ENCODE measurements at regions not wholly inside any gene's neighbourhood (a gene's known extent, or its start where the extent isn't known, plus 50 kb on each side); places are given as distances from the start of the nearest gene placed in this dataset.

- Histone ChIP-seq H3K27me3 (ENCODE audit: control insufficient read depth in 1 of 2, insufficient read depth in 2 of 2, low read length in 1 of 2) (peaks cover 0 to 2% of the 10 kb centered on the region in 2 donors), H3K4me3 (ENCODE audit: low read length in 2 of 2) (no peak overlapping the region), H3K4me1 (ENCODE audit: control insufficient read depth in 1 of 2, insufficient read depth in 2 of 2, low read length in 2 of 2) (no peaks in the 10 kb centered on the region), H3K27ac (ENCODE audit: low read depth in 1 of 2, low read length in 2 of 2) (no peak overlapping the region), H3K9me3 (ENCODE audit: control insufficient read depth, low read length) (no peaks in the 10 kb centered on the region), H3K36me3 (ENCODE audit: control insufficient read depth in 1 of 2, insufficient read depth in 2 of 2, low read length in 1 of 2) (no peaks in the 10 kb centered on the region)
- ATAC-seq (ENCODE audit: low FRiP score) (no peak), DNase-seq (no peak)
- intact Hi-C loops (cut with DNase I) = no loop called here
- WGBS, 2 donors = 56 to 66% methylated on average over 7 of the region's 7 CpGs
Observed at GRCh38 chr20:60527656-60528055, 569.4 kb downstream of the CDH26 start.

GRCh38 chr20:60528141-60528540 is 569.9 kb downstream of the CDH26 start:
- peaks cover 0 to 2% of the 10 kb centered on the region in 2 donors for H3K27me3 ChIP-seq (ENCODE audit: control insufficient read depth in 1 of 2, insufficient read depth in 2 of 2, low read length in 1 of 2)
- no peaks in the 10 kb centered on the region for H3K9me3 ChIP-seq (ENCODE audit: control insufficient read depth, low read length)
- ATAC-seq (ENCODE audit: low FRiP score) = no peak
- no peak for DNase-seq
- H3K36me3 ChIP-seq (ENCODE audit: control insufficient read depth in 1 of 2, insufficient read depth in 2 of 2, low read length in 1 of 2) = no peaks in the 10 kb centered on the region
- WGBS, 2 donors = 74 to 80% methylated on average over 5 of the region's 5 CpGs
- H3K4me3 ChIP-seq (ENCODE audit: low read length in 2 of 2) = no peak overlapping the region
- intact Hi-C loops (cut with DNase I) = no loop called here
- H3K4me1 ChIP-seq (ENCODE audit: control insufficient read depth in 1 of 2, insufficient read depth in 2 of 2, low read length in 2 of 2) = no peaks in the 10 kb centered on the region
- H3K27ac ChIP-seq (ENCODE audit: low read depth in 1 of 2, low read length in 2 of 2) = no peak overlapping the region

- Histone ChIP-seq H3K27ac (ENCODE audit: low read depth in 1 of 2, low read length in 2 of 2) (no peak overlapping the region), H3K4me3 (ENCODE audit: low read length in 2 of 2) (no peak overlapping the region), H3K9me3 (ENCODE audit: control insufficient read depth, low read length) (no peaks in the 10 kb centered on the region), H3K36me3 (ENCODE audit: control insufficient read depth in 1 of 2, insufficient read depth in 2 of 2, low read length in 1 of 2) (no peaks in the 10 kb centered on the region), H3K4me1 (ENCODE audit: control insufficient read depth in 1 of 2, insufficient read depth in 2 of 2, low read length in 2 of 2) (no peaks in the 10 kb centered on the region), H3K27me3 (ENCODE audit: control insufficient read depth in 1 of 2, insufficient read depth in 2 of 2, low read length in 1 of 2) (peaks cover 0 to 2% of the 10 kb centered on the region in 2 donors)
- ATAC-seq (ENCODE audit: low FRiP score) (no peak), DNase-seq (no peak)
- 63 to 72% methylated on average over 5 of the region's 5 CpGs for whole genome bisulfite sequencing, 2 donors
- intact Hi-C loops (cut with DNase I) = no loop called here
Observed at GRCh38 chr20:60529149-60529548, 570.9 kb downstream of the CDH26 start.

DNA sequence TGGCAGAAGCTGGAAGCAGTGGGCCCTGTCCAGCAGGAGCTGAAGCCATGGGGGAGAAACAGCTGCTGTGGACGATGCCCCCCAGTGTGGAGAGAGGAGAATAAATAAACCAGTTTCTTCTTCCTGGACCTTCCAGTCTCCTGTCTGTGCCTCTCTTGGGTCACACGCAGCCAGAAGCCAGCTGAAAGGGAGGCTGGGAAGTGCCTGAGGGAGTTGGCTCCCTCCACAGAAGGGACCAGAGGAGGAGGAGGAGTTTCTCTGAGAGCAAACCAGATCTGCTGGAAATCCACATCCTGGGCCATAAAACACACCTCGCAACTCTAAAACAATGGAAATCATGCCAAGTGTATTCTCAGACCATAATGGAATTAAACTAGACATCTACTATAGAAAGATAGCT is 577.0 kb downstream of the CDH26 start:
- DNase-seq (no peak), ATAC-seq (ENCODE audit: low FRiP score) (no peak)
- H3K4me3 ChIP-seq (ENCODE audit: low read length in 2 of 2) = no peak overlapping the region
- H3K27ac ChIP-seq (ENCODE audit: low read depth in 1 of 2, low read length in 2 of 2) = no peak overlapping the region
- 44% methylated on average over 3 of the region's 3 CpGs for WGBS, 2 donors
- intact Hi-C loops (cut with DNase I) = no loop called here
- no peaks in the 10 kb centered on the region for H3K4me1 ChIP-seq (ENCODE audit: control insufficient read depth in 1 of 2, insufficient read depth in 2 of 2, low read length in 2 of 2)
- H3K9me3 ChIP-seq (ENCODE audit: control insufficient read depth, low read length) = no peaks in the 10 kb centered on the region
- H3K27me3 ChIP-seq (ENCODE audit: control insufficient read depth in 1 of 2, insufficient read depth in 2 of 2, low read length in 1 of 2) = no peaks in the 10 kb centered on the region
- no peaks in the 10 kb centered on the region for H3K36me3 ChIP-seq (ENCODE audit: control insufficient read depth in 1 of 2, insufficient read depth in 2 of 2, low read length in 1 of 2)

DNA sequence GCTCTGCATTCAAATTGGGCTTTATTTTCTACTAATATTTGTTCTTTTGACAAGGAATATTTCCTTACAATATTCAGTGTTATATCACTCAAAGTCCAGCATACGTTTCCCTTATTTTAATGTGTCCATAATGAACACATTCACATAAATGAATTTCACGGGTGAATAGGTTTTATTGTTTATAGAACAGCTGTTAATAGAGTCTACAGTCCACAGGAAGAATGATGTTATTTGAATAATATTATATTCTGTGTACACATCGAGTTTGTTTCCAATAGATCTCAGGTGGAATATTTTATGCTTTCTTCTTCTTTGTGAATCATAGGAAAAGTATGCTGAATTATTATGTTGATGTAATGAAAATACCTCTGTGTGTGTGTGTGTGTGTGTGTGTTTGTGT is 582.4 kb downstream of the CDH26 start:
- ATAC-seq (ENCODE audit: low FRiP score) (no peak), DNase-seq (no peak)
- intact Hi-C loops (cut with DNase I) = no loop called here
- H3K27ac ChIP-seq (ENCODE audit: low read depth in 1 of 2, low read length in 2 of 2) = no peak overlapping the region
- H3K9me3 ChIP-seq (ENCODE audit: control insufficient read depth, low read length) = no peaks in the 10 kb centered on the region
- no peak overlapping the region for H3K4me3 ChIP-seq (ENCODE audit: low read length in 2 of 2)
- no peaks in the 10 kb centered on the region for H3K36me3 ChIP-seq (ENCODE audit: control insufficient read depth in 1 of 2, insufficient read depth in 2 of 2, low read length in 1 of 2)
- no peaks in the 10 kb centered on the region for H3K4me1 ChIP-seq (ENCODE audit: control insufficient read depth in 1 of 2, insufficient read depth in 2 of 2, low read length in 2 of 2)
- WGBS, 2 donors = 42 to 56% methylated on average over 3 of the region's 3 CpGs
- no peaks in the 10 kb centered on the region for H3K27me3 ChIP-seq (ENCODE audit: control insufficient read depth in 1 of 2, insufficient read depth in 2 of 2, low read length in 1 of 2)

GRCh38 chr20:60541991-60542390 is 583.8 kb downstream of the CDH26 start:
- no peak for DNase-seq

DNA sequence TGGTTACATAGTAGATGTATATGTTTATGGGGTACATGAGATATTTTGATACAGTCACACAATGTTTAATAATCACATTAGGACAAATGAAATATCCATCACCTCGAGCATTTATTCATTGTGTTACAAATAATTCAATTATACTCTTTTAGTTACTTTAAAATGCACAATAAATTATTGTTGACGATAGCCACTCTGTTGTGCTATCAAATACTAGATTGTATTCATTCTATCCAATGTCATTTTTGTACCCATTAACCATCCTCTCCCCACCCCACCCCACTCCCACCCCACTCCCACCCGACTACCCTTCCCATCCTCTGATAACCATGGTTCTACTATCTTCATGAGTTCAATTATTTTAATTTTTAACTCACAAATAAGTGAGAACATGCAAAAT is 585.4 kb downstream of the CDH26 start:
- Histone ChIP-seq H3K9me3 (ENCODE audit: control insufficient read depth, low read length) (no peaks in the 10 kb centered on the region), H3K27me3 (ENCODE audit: control insufficient read depth in 1 of 2, insufficient read depth in 2 of 2, low read length in 1 of 2) (no peaks in the 10 kb centered on the region), H3K4me3 (ENCODE audit: low read length in 2 of 2) (no peak overlapping the region), H3K4me1 (ENCODE audit: control insufficient read depth in 1 of 2, insufficient read depth in 2 of 2, low read length in 2 of 2) (no peaks in the 10 kb centered on the region), H3K27ac (ENCODE audit: low read depth in 1 of 2, low read length in 2 of 2) (no peak overlapping the region), H3K36me3 (ENCODE audit: control insufficient read depth in 1 of 2, insufficient read depth in 2 of 2, low read length in 1 of 2) (no peaks in the 10 kb centered on the region)
- intact Hi-C loops (cut with DNase I) = no loop called here
- WGBS, 2 donors = 72 to 74% methylated on average over 3 of the region's 3 CpGs
- ATAC-seq (ENCODE audit: low FRiP score) (no peak), DNase-seq (no peak)

More at GRCh38 chr20:60541991-60542390, 583.8 kb downstream of the CDH26 start:
- H3K9me3 ChIP-seq (ENCODE audit: control insufficient read depth, low read length) = no peaks in the 10 kb centered on the region
- WGBS, 2 donors = 31 to 46% methylated on average over 5 of the region's 5 CpGs
- no peak overlapping the region for H3K27ac ChIP-seq (ENCODE audit: low read depth in 1 of 2, low read length in 2 of 2)
- H3K36me3 ChIP-seq (ENCODE audit: control insufficient read depth in 1 of 2, insufficient read depth in 2 of 2, low read length in 1 of 2) = no peaks in the 10 kb centered on the region
- ATAC-seq (ENCODE audit: low FRiP score) = no peak
- H3K4me3 ChIP-seq (ENCODE audit: low read length in 2 of 2) = no peak overlapping the region
- no peaks in the 10 kb centered on the region for H3K4me1 ChIP-seq (ENCODE audit: control insufficient read depth in 1 of 2, insufficient read depth in 2 of 2, low read length in 2 of 2)
- H3K27me3 ChIP-seq (ENCODE audit: control insufficient read depth in 1 of 2, insufficient read depth in 2 of 2, low read length in 1 of 2) = no peaks in the 10 kb centered on the region
- intact Hi-C loops (cut with DNase I) = no loop called here

DNA sequence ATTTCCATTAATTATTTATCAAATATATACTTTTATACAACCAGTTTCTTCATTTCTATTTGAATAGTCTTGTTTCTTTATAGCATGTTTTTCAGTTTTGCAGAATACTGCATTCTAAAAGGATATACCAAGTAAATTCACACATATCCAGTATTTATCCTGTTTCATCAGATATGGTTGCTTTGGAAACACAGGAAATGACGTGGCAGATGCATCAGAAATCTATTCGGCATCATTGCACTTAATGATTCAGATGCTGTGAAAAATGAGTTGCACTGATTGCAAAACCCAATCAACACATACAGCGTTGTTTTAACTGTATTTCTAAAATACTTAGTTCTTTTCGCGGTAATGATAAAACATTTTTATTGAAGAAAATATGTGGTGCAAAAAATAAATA is 594.9 kb downstream of the CDH26 start:
- intact Hi-C loops (cut with DNase I) = no loop called here
- Histone ChIP-seq H3K27me3 (ENCODE audit: control insufficient read depth in 1 of 2, insufficient read depth in 2 of 2, low read length in 1 of 2) (no peaks in the 10 kb centered on the region), H3K36me3 (ENCODE audit: control insufficient read depth in 1 of 2, insufficient read depth in 2 of 2, low read length in 1 of 2) (no peaks in the 10 kb centered on the region), H3K4me3 (ENCODE audit: low read length in 2 of 2) (no peak overlapping the region), H3K27ac (ENCODE audit: low read depth in 1 of 2, low read length in 2 of 2) (no peak overlapping the region), H3K9me3 (ENCODE audit: control insufficient read depth, low read length) (no peaks in the 10 kb centered on the region), H3K4me1 (ENCODE audit: control insufficient read depth in 1 of 2, insufficient read depth in 2 of 2, low read length in 2 of 2) (no peaks in the 10 kb centered on the region)
- no peak for ATAC-seq (ENCODE audit: low FRiP score)
- WGBS, 2 donors = 76 to 79% methylated on average over 5 of the region's 5 CpGs
- no peak for DNase-seq

- H3K36me3 ChIP-seq (ENCODE audit: control insufficient read depth in 1 of 2, insufficient read depth in 2 of 2, low read length in 1 of 2) = no peaks in the 10 kb centered on the region
- H3K4me1 ChIP-seq (ENCODE audit: control insufficient read depth in 1 of 2, insufficient read depth in 2 of 2, low read length in 2 of 2) = no peaks in the 10 kb centered on the region
- WGBS, 2 donors = 55 to 68% methylated on average over 3 of the region's 3 CpGs
- intact Hi-C loops (cut with DNase I) = no loop called here
- no peaks in the 10 kb centered on the region for H3K27me3 ChIP-seq (ENCODE audit: control insufficient read depth in 1 of 2, insufficient read depth in 2 of 2, low read length in 1 of 2)
- H3K27ac ChIP-seq (ENCODE audit: low read depth in 1 of 2, low read length in 2 of 2) = no peak overlapping the region
- no peaks in the 10 kb centered on the region for H3K9me3 ChIP-seq (ENCODE audit: control insufficient read depth, low read length)
- no peak for ATAC-seq (ENCODE audit: low FRiP score)
- DNase-seq = no peak
- no peak overlapping the region for H3K4me3 ChIP-seq (ENCODE audit: low read length in 2 of 2)
Observed at GRCh38 chr20:60558486-60558885, 600.3 kb downstream of the CDH26 start.
